HG03354 (cell line): ENCODE measurements at regions not wholly inside any gene's neighbourhood (a gene's known extent, or its start where the extent isn't known, plus 50 kb on each side); places are given as distances from the start of the nearest gene placed in this dataset.

ENCODE experiments used
- ATAC-seq: cut with Tn5 transposase; IDR thresholded peaks from one replicate; pipeline ENCODE4 v1.9.1; 2021; ENCODE audit warnings: mild to moderate bottlenecking; ENCODE audit not compliant: unreplicated experiment, poor library complexity, severe bottlenecking

GRCh38 chr5:92003806-92004205 is 620.7 kb upstream of the ARRDC3 start:
- no peak for ATAC-seq

GRCh38 chr5:92002721-92003274 is 619.7 kb upstream of the ARRDC3 start:
- no peak for ATAC-seq

GRCh38 chr5:91998774-91999173 is 615.7 kb upstream of the ARRDC3 start:
- no peak for ATAC-seq

GRCh38 chr5:91983869-91984268 is 600.8 kb upstream of the ARRDC3 start:
- ATAC-seq, result no peak

GRCh38 chr5:91978221-91978882 is 595.2 kb upstream of the ARRDC3 start:
- no peak for ATAC-seq

GRCh38 chr5:91977579-91977978 is 594.5 kb upstream of the ARRDC3 start:
- no peak for ATAC-seq

GRCh38 chr5:91976451-91976850 is 593.3 kb upstream of the ARRDC3 start:
- ATAC-seq, result no peak

- no peak for ATAC-seq
Measured at GRCh38 chr5:91963166-91963565, 580.0 kb upstream of the ARRDC3 start.

- ATAC-seq, result no peak
Measured at GRCh38 chr5:91957666-91958065, 574.5 kb upstream of the ARRDC3 start.

- ATAC-seq, result no peak
Measured at GRCh38 chr5:91956738-91957137, 573.6 kb upstream of the ARRDC3 start.

GRCh38 chr5:91955610-91956009 is 572.5 kb upstream of the ARRDC3 start:
- ATAC-seq, result no peak

- no peak for ATAC-seq
Measured at GRCh38 chr5:91954136-91954535, 571.0 kb upstream of the ARRDC3 start.

- ATAC-seq, result no peak
Measured at GRCh38 chr5:91950328-91950727, 567.2 kb upstream of the ARRDC3 start.

GRCh38 chr5:91946870-91947269 is 563.8 kb upstream of the ARRDC3 start:
- ATAC-seq, result no peak

GRCh38 chr5:91941588-91941987 is 558.5 kb upstream of the ARRDC3 start:
- no peak for ATAC-seq

GRCh38 chr5:91938441-91938840 is 555.3 kb upstream of the ARRDC3 start:
- ATAC-seq, result no peak

GRCh38 chr5:91937121-91937520 is 554.0 kb upstream of the ARRDC3 start:
- no peak for ATAC-seq

GRCh38 chr5:91929522-91929817 is 546.4 kb upstream of the ARRDC3 start:
- no peak for ATAC-seq

GRCh38 chr5:91928754-91929521 is 545.8 kb upstream of the ARRDC3 start:
- no peak for ATAC-seq

- no peak for ATAC-seq
Measured at GRCh38 chr5:91927439-91927838, 544.3 kb upstream of the ARRDC3 start.

- ATAC-seq, result no peak
Measured at GRCh38 chr5:91925249-91925648, 542.1 kb upstream of the ARRDC3 start.
